ENCODE measurements at regions not wholly inside any gene's neighbourhood (a gene's known extent, or its start where the extent isn't known, plus 50 kb on each side); places are given as distances from the start of the nearest gene placed in this dataset.
"Not testable (repeated sequence)": the region's sequence is repeated elsewhere in the genome, so short reads cannot be mapped to it uniquely, and the experiment has no call there.

- ATAC-seq (ENCODE audit: low read depth); H3K36me3 Mint-ChIP-seq; H3K27me3 Mint-ChIP-seq; DNase-seq (ENCODE audit: low spot score in 2 of 2); H3K9me3 Mint-ChIP-seq; H3K27ac Mint-ChIP-seq; H3K4me3 Mint-ChIP-seq; H3K4me1 Mint-ChIP-seq: not testable (repeated sequence)
Measured at GRCh38 chr1:148228846-148229245, 76.8 kb upstream of the NBPF11 start.

DNA sequence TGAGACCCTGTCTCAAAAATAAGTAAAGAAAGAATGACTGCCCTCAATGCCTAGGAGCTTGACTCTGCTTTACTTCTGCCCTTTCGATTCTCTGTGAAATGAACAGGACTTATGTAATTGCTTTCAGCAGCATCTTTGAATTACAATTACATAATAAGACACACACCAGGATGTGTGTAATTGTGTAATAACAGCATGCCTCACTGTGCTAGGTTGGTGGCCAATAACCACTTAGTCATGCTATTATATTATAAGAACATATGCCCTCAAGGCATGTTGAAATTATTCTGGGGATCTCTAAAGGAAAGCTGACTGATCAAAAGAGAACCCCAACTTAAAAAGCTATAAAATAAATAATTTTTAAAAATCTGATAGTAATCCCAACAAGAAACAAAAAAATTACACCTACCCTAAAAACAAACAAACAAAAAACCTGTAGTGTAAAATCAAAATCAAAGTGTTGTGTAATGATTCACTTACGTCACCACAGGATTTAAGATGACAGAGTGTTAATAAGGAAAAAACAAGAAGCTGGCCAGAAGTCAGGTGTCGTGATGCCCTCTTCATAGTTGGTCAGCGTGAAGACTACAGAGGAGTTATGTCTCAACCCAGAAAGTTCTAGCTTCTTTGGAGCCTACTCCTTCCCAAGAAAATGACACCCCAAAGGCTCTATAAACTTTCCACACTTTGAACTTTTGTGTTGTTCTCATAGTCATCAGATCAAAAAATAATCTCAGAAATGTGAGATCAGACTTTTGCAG is 70.5 kb upstream of the NBPF11 start:
- H3K4me1 Mint-ChIP-seq; H3K27ac Mint-ChIP-seq; H3K27me3 Mint-ChIP-seq; ATAC-seq (ENCODE audit: low read depth); H3K4me3 Mint-ChIP-seq; H3K36me3 Mint-ChIP-seq; DNase-seq (ENCODE audit: low spot score in 2 of 2); H3K9me3 Mint-ChIP-seq: not testable (repeated sequence)

- not testable (repeated sequence) for ATAC-seq (ENCODE audit: low read depth); H3K27ac Mint-ChIP-seq; H3K27me3 Mint-ChIP-seq; H3K9me3 Mint-ChIP-seq; H3K4me1 Mint-ChIP-seq; H3K36me3 Mint-ChIP-seq; DNase-seq (ENCODE audit: low spot score in 2 of 2); H3K4me3 Mint-ChIP-seq
Measured at GRCh38 chr1:148221593-148221992, 69.5 kb upstream of the NBPF11 start.

DNA sequence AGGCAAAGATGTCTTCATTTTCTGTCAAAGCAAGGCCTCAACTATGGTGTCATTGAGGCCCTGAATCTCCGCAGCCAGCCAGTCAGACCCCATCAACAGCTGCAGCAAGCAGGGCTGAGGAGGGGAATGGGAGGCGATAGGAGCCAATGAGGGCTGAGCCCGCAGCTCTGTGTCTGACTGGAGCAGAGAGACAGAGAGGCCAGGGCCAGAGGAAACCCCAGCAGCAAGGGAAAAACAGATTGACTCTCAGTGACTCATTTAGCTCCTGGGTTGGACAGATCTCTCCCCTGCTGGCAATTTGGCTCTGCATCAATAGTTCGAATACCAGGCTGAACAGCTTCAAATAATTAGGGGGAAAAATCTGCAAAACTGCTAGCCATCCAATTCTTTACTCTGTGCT is 67.1 kb upstream of the NBPF11 start:
- ATAC-seq (ENCODE audit: low read depth); H3K9me3 Mint-ChIP-seq; DNase-seq (ENCODE audit: low spot score in 2 of 2); H3K27ac Mint-ChIP-seq; H3K36me3 Mint-ChIP-seq; H3K27me3 Mint-ChIP-seq; H3K4me3 Mint-ChIP-seq; H3K4me1 Mint-ChIP-seq: not testable (repeated sequence)

DNA sequence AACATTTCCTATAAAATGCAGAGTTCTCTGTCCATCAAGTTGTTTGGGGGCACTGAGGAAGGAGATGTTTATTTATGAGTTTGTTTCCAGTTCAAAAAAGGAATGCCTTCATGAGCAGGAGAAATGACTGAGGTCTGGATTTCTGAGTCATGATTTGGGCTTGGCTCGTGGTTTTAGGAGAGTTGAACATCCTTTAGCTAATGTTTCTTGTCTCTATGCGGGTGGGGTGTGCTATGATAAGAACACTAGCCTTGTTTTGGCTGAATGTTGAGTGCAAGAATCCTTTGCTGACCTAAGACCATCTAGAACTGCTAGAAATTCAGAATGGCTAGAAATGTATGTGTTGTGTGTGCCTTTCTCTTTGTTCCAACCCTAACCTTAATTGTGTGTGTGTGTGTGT is 59.1 kb upstream of the NBPF11 start:
- not testable (repeated sequence) for H3K9me3 Mint-ChIP-seq; ATAC-seq (ENCODE audit: low read depth); H3K27ac Mint-ChIP-seq; H3K27me3 Mint-ChIP-seq; DNase-seq (ENCODE audit: low spot score in 2 of 2); H3K4me1 Mint-ChIP-seq; H3K36me3 Mint-ChIP-seq; H3K4me3 Mint-ChIP-seq

DNA sequence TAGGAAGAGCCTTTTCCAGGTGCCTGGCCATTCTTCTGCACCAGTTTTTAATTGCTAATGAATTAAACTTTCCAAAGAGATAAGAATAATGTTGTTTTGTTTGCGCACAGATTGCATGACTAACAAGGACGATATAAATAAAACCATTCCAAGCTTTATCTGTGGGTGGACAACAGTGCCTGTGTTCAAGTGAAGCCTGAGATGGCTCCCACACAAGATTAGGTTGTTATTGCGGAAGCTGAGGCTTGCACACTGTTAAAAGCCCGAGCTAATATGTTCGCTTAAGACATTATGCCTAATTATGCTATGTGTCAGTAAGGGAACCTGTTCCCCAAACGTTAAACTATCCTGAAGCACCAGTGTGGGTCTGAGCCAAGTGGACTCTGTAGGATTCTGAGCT is 58.5 kb upstream of the NBPF11 start:
- not testable (repeated sequence) for H3K36me3 Mint-ChIP-seq; H3K27ac Mint-ChIP-seq; H3K27me3 Mint-ChIP-seq; H3K4me1 Mint-ChIP-seq; ATAC-seq (ENCODE audit: low read depth); H3K9me3 Mint-ChIP-seq; H3K4me3 Mint-ChIP-seq; DNase-seq (ENCODE audit: low spot score in 2 of 2)

- not testable (repeated sequence) for H3K4me3 Mint-ChIP-seq; ATAC-seq (ENCODE audit: low read depth); H3K9me3 Mint-ChIP-seq; H3K36me3 Mint-ChIP-seq; H3K4me1 Mint-ChIP-seq; H3K27me3 Mint-ChIP-seq; DNase-seq (ENCODE audit: low spot score in 2 of 2); H3K27ac Mint-ChIP-seq
Measured at GRCh38 chr1:148210166-148210565, 58.1 kb upstream of the NBPF11 start.

DNA sequence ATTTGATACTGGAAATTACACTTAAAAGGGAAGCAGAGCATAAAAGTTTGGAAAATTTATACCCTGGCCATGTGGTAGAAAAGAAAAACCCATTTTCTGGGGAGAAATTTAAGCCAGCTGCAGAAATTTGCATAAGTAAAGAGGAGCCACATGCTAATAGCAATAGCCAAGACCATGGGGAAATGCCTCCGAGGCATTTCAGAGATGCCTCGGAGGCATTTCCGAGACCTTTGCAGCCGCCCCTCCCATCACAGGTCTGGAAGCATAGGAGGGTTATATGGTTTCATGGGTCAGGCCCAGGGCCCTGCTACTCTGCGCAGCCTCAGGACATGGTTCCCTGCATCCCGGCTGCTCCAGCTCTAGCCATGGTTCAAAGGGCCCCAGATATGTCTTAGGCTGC is 49.9 kb upstream of the NBPF11 start:
- not testable (repeated sequence) for H3K4me3 Mint-ChIP-seq; H3K4me1 Mint-ChIP-seq; H3K27me3 Mint-ChIP-seq; H3K36me3 Mint-ChIP-seq; H3K27ac Mint-ChIP-seq; H3K9me3 Mint-ChIP-seq; ATAC-seq (ENCODE audit: low read depth); DNase-seq (ENCODE audit: low spot score in 2 of 2)

Data from memory B cell (primary cell).